H9 (cell line): ENCODE measurements at regions not wholly inside any gene's neighbourhood (a gene's known extent, or its start where the extent isn't known, plus 50 kb on each side); places are given as distances from the start of the nearest gene placed in this dataset.
A peak's percentile ranks its signal among the peaks of the same experiment; 100 is the strongest.

Source experiments
- DNase-seq: peaks from one replicate; pipeline ENCODE4 v3.0.0-alpha.2; 2017
- H2AFZ ChIP-seq: one replicate; pipeline ENCODE4 v1.6.1; 2013; ENCODE audit warnings: mild to moderate bottlenecking, low read length, control low read depth, moderate library complexity
- H2AK5ac ChIP-seq: 2 replicates; pipeline ENCODE4 v1.6.1; 2013; ENCODE audit warnings: low read length, control low read depth, mixed read lengths; ENCODE audit not compliant: insufficient read length
- H2BK120ac ChIP-seq: one replicate; pipeline ENCODE4 v1.6.1; 2013; ENCODE audit warnings: low read depth, mild to moderate bottlenecking, low read length, control low read depth, inconsistent platforms; ENCODE audit not compliant: poor library complexity, severe bottlenecking
- H2BK12ac ChIP-seq: 2 replicates; pipeline ENCODE4 v1.6.1; 2013; ENCODE audit warnings: low read length, control low read depth, mixed read lengths, low read depth; ENCODE audit not compliant: insufficient read length
- H2BK15ac ChIP-seq: 2 replicates; pipeline ENCODE4 v1.6.1; 2013; ENCODE audit warnings: low read depth, low read length, control low read depth
- H2BK20ac ChIP-seq: one replicate; pipeline ENCODE4 v1.6.1; 2013; ENCODE audit warnings: low read depth, mild to moderate bottlenecking, low read length, control low read depth, inconsistent platforms; ENCODE audit not compliant: poor library complexity, severe bottlenecking
- H2BK5ac ChIP-seq: 2 replicates; pipeline ENCODE4 v1.6.1; 2013; ENCODE audit warnings: low read length, control low read depth, mixed read lengths; ENCODE audit not compliant: insufficient read length
- H3K14ac ChIP-seq: 2 replicates; pipeline ENCODE4 v1.6.1; 2013; ENCODE audit warnings: low read length, control low read depth; ENCODE audit not compliant: insufficient read depth
- H3K18ac ChIP-seq: 2 replicates; pipeline ENCODE4 v1.6.1; 2013; ENCODE audit warnings: low read depth, mild to moderate bottlenecking, mixed read lengths, low read length, control low read depth; ENCODE audit not compliant: insufficient read length
- H3K23ac ChIP-seq: 2 replicates; pipeline ENCODE4 v1.6.1; 2013; ENCODE audit warnings: low read length, control low read depth, mixed read lengths, low read depth; ENCODE audit not compliant: insufficient read length
- H3K23me2 ChIP-seq: 2 replicates; pipeline ENCODE4 v1.6.1; 2013; ENCODE audit warnings: low read depth, mild to moderate bottlenecking, mixed read lengths, low read length, control low read depth; ENCODE audit not compliant: insufficient read length, poor library complexity, severe bottlenecking
- H3K27ac ChIP-seq: 2 replicates; pipeline ENCODE4 v1.5.1; 2013; ENCODE audit warnings: low read length, control low read depth, mixed read lengths, low read depth; ENCODE audit not compliant: insufficient read length
- H3K27me3 ChIP-seq: 2 replicates; pipeline ENCODE4 v1.6.1; 2013; ENCODE audit warnings: low read length, control low read depth, inconsistent platforms; ENCODE audit not compliant: insufficient read depth
- H3K4ac ChIP-seq: 2 replicates; pipeline ENCODE4 v1.6.1; 2013; ENCODE audit warnings: low read depth, mild to moderate bottlenecking, control low read depth, inconsistent platforms, low read length, moderate library complexity
- H3K4me1 ChIP-seq: 2 replicates; pipeline ENCODE4 v1.6.1; 2013; ENCODE audit warnings: low read length, control low read depth, inconsistent platforms; ENCODE audit not compliant: insufficient read depth
- H3K4me2 ChIP-seq: 2 replicates; pipeline ENCODE4 v1.6.1; 2013; ENCODE audit warnings: low read length, control low read depth, mixed read lengths; ENCODE audit not compliant: insufficient read length, insufficient read depth
- H3K56ac ChIP-seq: 2 replicates; pipeline ENCODE4 v1.6.1; 2013; ENCODE audit warnings: low read depth, mild to moderate bottlenecking, mixed read lengths, low read length, control low read depth; ENCODE audit not compliant: insufficient read length
- H3K79me1 ChIP-seq: 2 replicates; pipeline ENCODE4 v1.6.1; 2013; ENCODE audit warnings: low read depth, mild to moderate bottlenecking, moderate library complexity, low read length, control low read depth, inconsistent platforms; ENCODE audit not compliant: insufficient read depth, poor library complexity, severe bottlenecking
- H3K79me2 ChIP-seq: 2 replicates; pipeline ENCODE4 v1.6.1; 2013; ENCODE audit warnings: low read length, control low read depth, inconsistent platforms; ENCODE audit not compliant: insufficient read depth
- H3K9ac ChIP-seq: 2 replicates; pipeline ENCODE4 v1.6.1; 2013; ENCODE audit warnings: low read length, control low read depth, mixed read lengths; ENCODE audit not compliant: insufficient read length; ENCODE audit errors: extremely low read depth
- H3K9me3 ChIP-seq: one replicate; pipeline ENCODE4 v1.6.1; 2013; ENCODE audit warnings: low read depth, low read length, inconsistent platforms; ENCODE audit not compliant: control insufficient read depth
- H3T11ph ChIP-seq: one replicate; pipeline ENCODE4 v1.6.1; 2013; ENCODE audit warnings: mild to moderate bottlenecking, low read length, control low read depth, inconsistent platforms
- H4K20me1 ChIP-seq: one replicate; pipeline ENCODE4 v1.6.1; 2013; ENCODE audit not compliant: control insufficient read depth, insufficient read length, insufficient read depth
- H4K5ac ChIP-seq: 2 replicates; pipeline ENCODE4 v1.6.1; 2013; ENCODE audit warnings: low read depth, mild to moderate bottlenecking, mixed read lengths, low read length, control low read depth; ENCODE audit not compliant: insufficient read length
- H4K8ac ChIP-seq: replicated peaks from 2 replicates; pipeline ENCODE4 v1.6.1; 2013; ENCODE audit warnings: low read length, control low read depth, mixed read lengths, low read depth; ENCODE audit not compliant: insufficient read length
- H4K91ac ChIP-seq: 2 replicates; pipeline ENCODE4 v1.6.1; 2013; ENCODE audit warnings: low read depth, mild to moderate bottlenecking, moderate library complexity, mixed read lengths, low read length, control low read depth; ENCODE audit not compliant: insufficient read length
- H3K27ac Mint-ChIP-seq, 3 experiments: 2 replicates in 2 of 3; 3 replicates in 1 of 3; pipeline ENCODE4 v1.8.0; 2020 to 2021; ENCODE audit warnings: mixed read lengths in 3 of 3, mild to moderate bottlenecking in 1 of 3, moderate library complexity in 1 of 3
- H3K27me3 Mint-ChIP-seq: 2 replicates; pipeline ENCODE4 v1.8.0; 2021; ENCODE audit warnings: low read depth, mild to moderate bottlenecking, moderate library complexity, mixed read lengths
- H3K36me3 Mint-ChIP-seq, 3 experiments: 2 replicates in 2 of 3; 3 replicates in 1 of 3; pipeline ENCODE4 v1.8.0; 2020 to 2021; ENCODE audit warnings: low read depth in 3 of 3, mixed read lengths in 3 of 3; ENCODE audit not compliant: insufficient read depth in 1 of 3
- H3K4me1 Mint-ChIP-seq, 2 experiments: 2 replicates each; pipeline ENCODE4 v1.8.0; 2020; ENCODE audit warnings: mixed read lengths in 2 of 2
- H3K4me3 Mint-ChIP-seq, 2 experiments: 2 replicates in 1 of 2; 3 replicates in 1 of 2; pipeline ENCODE4 v1.8.0; 2020 to 2021; ENCODE audit warnings: mild to moderate bottlenecking in 2 of 2, mixed read lengths in 2 of 2, moderate library complexity in 1 of 2
- H3K9me3 Mint-ChIP-seq, 2 experiments: 2 replicates in 1 of 2; 3 replicates in 1 of 2; pipeline ENCODE4 v1.8.0; 2020; ENCODE audit warnings: mild to moderate bottlenecking in 2 of 2, mixed read lengths in 2 of 2, moderate library complexity in 1 of 2
- WGBS: extraction: QIAGEN DNeasy Blood & Tissue Kit; methylation state at CpG from one replicate; pipeline ENCODE4 v1.1.7; 2013; ENCODE audit warnings: missing lambda C conversion rate, low lambda C conversion rate, mixed read lengths; ENCODE audit not compliant: insufficient read length; ENCODE audit errors: extremely low coverage; 5-methylcytosine and 5-hydroxymethylcytosine counted together
- TF ChIP-seq, protein P1 (sequence below): fragments of 200-600 bp; sonication (generic); conservative IDR thresholded peaks from 3 replicates; pipeline ENCODE4 v1.8.0; 2021; ENCODE audit warnings: antibody characterized with exemption, mild to moderate bottlenecking

DNA sequence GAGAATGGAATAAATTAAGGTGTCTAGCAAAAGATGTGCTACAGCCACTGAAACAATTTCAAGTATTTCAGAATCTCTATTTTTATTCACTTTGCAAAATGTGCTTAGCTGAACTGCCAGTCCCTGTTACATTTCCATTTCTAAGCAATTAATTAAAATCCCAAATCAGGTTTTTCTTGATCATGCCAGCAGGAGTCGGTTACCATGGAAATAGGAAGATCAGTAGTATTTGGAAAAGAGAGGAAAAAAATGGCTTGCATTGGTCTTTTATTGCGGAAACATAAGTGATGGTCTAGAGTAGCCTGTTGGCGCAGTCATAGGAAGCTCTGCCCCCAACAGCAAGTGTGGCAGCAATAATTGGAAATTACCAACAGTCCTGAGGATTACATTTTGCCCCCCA, 867.1 kb downstream of the GATA3 start:
- H3K4me3 Mint-ChIP-seq = no peak overlapping the region; a peak in 1 of 5 replicates
- Histone ChIP-seq H4K5ac (no peak overlapping the region), H3K18ac (no peak overlapping the region), H2AFZ (no peak overlapping the region), H3K23ac (no peak overlapping the region), H4K8ac (no peak overlapping the region), H3K27me3 (no peaks in the 10 kb centered on the region), H3K9me3 (no peaks in the 10 kb centered on the region), H3K27ac (no peak overlapping the region), H3K79me1 (no peaks in the 10 kb centered on the region), H3K4me1 (no peaks in the 10 kb centered on the region; the same call in 1 of the 2 replicates), H3K79me2 (no peaks in the 10 kb centered on the region), H3K4ac (no peak overlapping the region), H4K20me1 (no peaks in the 10 kb centered on the region), H2BK15ac (no peak overlapping the region), H2BK120ac (no peak overlapping the region), H2BK12ac (no peak overlapping the region), H3K56ac (no peak overlapping the region), H3K14ac (no peak overlapping the region), H3K4me2 (no peak overlapping the region), H3T11ph (no peak overlapping the region), H2BK20ac (no peak overlapping the region), H2AK5ac (no peak overlapping the region), H2BK5ac (no peak overlapping the region), H4K91ac (no peak overlapping the region), H3K23me2 (no peaks in the 10 kb centered on the region), H3K9ac (no peak overlapping the region)
- 0 out of 7 replicates have a peak, but pooled peaks cover 0 to 3% (median 0%) of the 10 kb centered on the region in 3 experiments for H3K36me3 Mint-ChIP-seq
- DNase-seq = no peak
- H3K9me3 Mint-ChIP-seq = no peaks in the 10 kb centered on the region
- peak overlapping the region in 1 of 3 experiments; percentile 91; a peak in 2 of 7 replicates for H3K27ac Mint-ChIP-seq
- WGBS = no CpG with 5 or more reads among the region's 3 CpGs
- H3K4me1 Mint-ChIP-seq = peaks cover 16 to 17% of the 10 kb centered on the region in 2 experiments
- TF ChIP-seq, protein P1, sequence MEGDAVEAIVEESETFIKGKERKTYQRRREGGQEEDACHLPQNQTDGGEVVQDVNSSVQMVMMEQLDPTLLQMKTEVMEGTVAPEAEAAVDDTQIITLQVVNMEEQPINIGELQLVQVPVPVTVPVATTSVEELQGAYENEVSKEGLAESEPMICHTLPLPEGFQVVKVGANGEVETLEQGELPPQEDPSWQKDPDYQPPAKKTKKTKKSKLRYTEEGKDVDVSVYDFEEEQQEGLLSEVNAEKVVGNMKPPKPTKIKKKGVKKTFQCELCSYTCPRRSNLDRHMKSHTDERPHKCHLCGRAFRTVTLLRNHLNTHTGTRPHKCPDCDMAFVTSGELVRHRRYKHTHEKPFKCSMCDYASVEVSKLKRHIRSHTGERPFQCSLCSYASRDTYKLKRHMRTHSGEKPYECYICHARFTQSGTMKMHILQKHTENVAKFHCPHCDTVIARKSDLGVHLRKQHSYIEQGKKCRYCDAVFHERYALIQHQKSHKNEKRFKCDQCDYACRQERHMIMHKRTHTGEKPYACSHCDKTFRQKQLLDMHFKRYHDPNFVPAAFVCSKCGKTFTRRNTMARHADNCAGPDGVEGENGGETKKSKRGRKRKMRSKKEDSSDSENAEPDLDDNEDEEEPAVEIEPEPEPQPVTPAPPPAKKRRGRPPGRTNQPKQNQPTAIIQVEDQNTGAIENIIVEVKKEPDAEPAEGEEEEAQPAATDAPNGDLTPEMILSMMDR = no peak
- no peaks in the 10 kb centered on the region for H3K27me3 Mint-ChIP-seq
